Activated B cell treated with CpG ODN at 0.5 μM for 24 hours (primary cell): ENCODE measurements at regions not wholly inside any gene's neighbourhood (a gene's known extent, or its start where the extent isn't known, plus 50 kb on each side); places are given as distances from the start of the nearest gene placed in this dataset.
"Not testable (repeated sequence)": the region's sequence is repeated elsewhere in the genome, so short reads cannot be mapped to it uniquely, and the experiment has no call there.

ENCODE experiments used
- ATAC-seq: fragments of 200-7000 bp; cut with Tn5 transposase; one replicate; pipeline ENCODE4 v1.10.0; 2021; ENCODE audit warnings: low read depth, mild to moderate bottlenecking, moderate library complexity
- CTCF ChIA-PET: fragments of 350-600 bp; sonication (Branson Sonifier 250); formaldehyde crosslinking; loops from one replicate; lab custom pipeline; 2021; ENCODE audit warnings: antibody characterized with exemption; lab: Charles Lee
- POLR2A ChIA-PET: fragments of 350-600 bp; sonication (Branson Sonifier 250); formaldehyde crosslinking; loops from one replicate; lab custom pipeline; 2021; ENCODE audit warnings: antibody characterized with exemption; lab: Charles Lee
- DNase-seq: peaks from one replicate; pipeline ENCODE4 v3.0.0; 2022
- H3K27ac Mint-ChIP-seq: one replicate; pipeline ENCODE4 v1.8.0; 2020; ENCODE audit warnings: mixed read lengths
- H3K27me3 Mint-ChIP-seq: one replicate; pipeline ENCODE4 v1.8.0; 2021; ENCODE audit warnings: mixed read lengths
- H3K36me3 Mint-ChIP-seq: one replicate; pipeline ENCODE4 v1.8.0; 2021; ENCODE audit warnings: low read depth, mixed read lengths
- H3K4me1 Mint-ChIP-seq: one replicate; pipeline ENCODE4 v1.8.0; 2021; ENCODE audit warnings: mixed read lengths
- H3K4me3 Mint-ChIP-seq: one replicate; pipeline ENCODE4 v1.8.0; 2020; ENCODE audit warnings: mild to moderate bottlenecking, mixed read lengths
- H3K9me3 Mint-ChIP-seq: one replicate; pipeline ENCODE4 v1.8.0; 2020; ENCODE audit warnings: mixed read lengths
- intact Hi-C: fragments of 100-400 bp; cut with micrococcal nuclease; formaldehyde crosslinking; loops from one replicate; pipeline ENCODE4 v1.15.1; 2024
- TF ChIP-seq, protein P1 (sequence below): fragments of 200-600 bp; IDR thresholded peaks from one replicate; pipeline ENCODE4 v1.8.0; 2022; ENCODE audit warnings: antibody characterized with exemption, mild to moderate bottlenecking

- H3K9me3 Mint-ChIP-seq, CTCF ChIA-PET: not testable (repeated sequence)
These were observed 104.0 kb downstream of the CCDC74A start for GRCh38 chr2:131631648-131632047.

DNA sequence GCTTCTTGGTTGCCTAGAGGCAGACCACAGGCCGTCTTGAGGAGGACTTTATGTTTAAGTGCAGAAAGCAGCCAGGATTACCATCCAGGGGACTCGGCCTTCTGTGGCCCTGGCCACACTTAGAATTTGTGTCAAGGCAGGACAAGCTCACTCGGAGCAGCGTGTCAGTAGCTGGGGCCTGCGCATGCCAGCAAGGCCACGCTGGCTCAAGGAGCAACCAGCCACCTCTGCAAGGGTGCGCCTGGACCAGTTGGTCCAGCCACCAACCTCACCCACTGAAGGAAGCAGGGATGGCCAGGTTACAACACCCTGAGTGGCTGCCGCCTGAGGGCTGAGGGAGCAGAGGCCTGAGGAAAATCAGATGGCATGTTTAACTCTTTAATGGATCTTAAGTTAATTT, 105.7 kb downstream of the CCDC74A start:
- ATAC-seq, H3K36me3 Mint-ChIP-seq, H3K27me3 Mint-ChIP-seq, H3K27ac Mint-ChIP-seq, H3K4me1 Mint-ChIP-seq, POLR2A ChIA-PET, DNase-seq, CTCF ChIA-PET, H3K4me3 Mint-ChIP-seq, H3K9me3 Mint-ChIP-seq, intact Hi-C loops: not testable (repeated sequence)

More at GRCh38 chr2:131631648-131632047, 104.0 kb downstream of the CCDC74A start:
- intact Hi-C loops, DNase-seq, H3K4me1 Mint-ChIP-seq, ATAC-seq, H3K4me3 Mint-ChIP-seq, POLR2A ChIA-PET, H3K27me3 Mint-ChIP-seq, H3K27ac Mint-ChIP-seq, H3K36me3 Mint-ChIP-seq: not testable (repeated sequence)

- ATAC-seq, H3K9me3 Mint-ChIP-seq, CTCF ChIA-PET, POLR2A ChIA-PET, H3K27ac Mint-ChIP-seq, H3K4me1 Mint-ChIP-seq, H3K27me3 Mint-ChIP-seq, intact Hi-C loops, H3K4me3 Mint-ChIP-seq, H3K36me3 Mint-ChIP-seq, DNase-seq: not testable (repeated sequence)
These were observed 106.4 kb downstream of the CCDC74A start for GRCh38 chr2:131633827-131634695.

GRCh38 chr2:131635611-131636010, 107.9 kb downstream of the CCDC74A start:
- Mint-ChIP-seq H3K36me3 (no peaks in the 10 kb centered on the region), H3K27ac (no peak overlapping the region), H3K9me3 (no peaks in the 10 kb centered on the region), H3K27me3 (peaks cover 2% of the 10 kb centered on the region), H3K4me1 (no peaks in the 10 kb centered on the region), H3K4me3 (no peak overlapping the region)
- CTCF ChIA-PET = no interaction called here
- DNase-seq (no peak), ATAC-seq (no peak)
- POLR2A ChIA-PET = no interaction called here
- intact Hi-C loops = no loop called here
- TF ChIP-seq, protein P1, sequence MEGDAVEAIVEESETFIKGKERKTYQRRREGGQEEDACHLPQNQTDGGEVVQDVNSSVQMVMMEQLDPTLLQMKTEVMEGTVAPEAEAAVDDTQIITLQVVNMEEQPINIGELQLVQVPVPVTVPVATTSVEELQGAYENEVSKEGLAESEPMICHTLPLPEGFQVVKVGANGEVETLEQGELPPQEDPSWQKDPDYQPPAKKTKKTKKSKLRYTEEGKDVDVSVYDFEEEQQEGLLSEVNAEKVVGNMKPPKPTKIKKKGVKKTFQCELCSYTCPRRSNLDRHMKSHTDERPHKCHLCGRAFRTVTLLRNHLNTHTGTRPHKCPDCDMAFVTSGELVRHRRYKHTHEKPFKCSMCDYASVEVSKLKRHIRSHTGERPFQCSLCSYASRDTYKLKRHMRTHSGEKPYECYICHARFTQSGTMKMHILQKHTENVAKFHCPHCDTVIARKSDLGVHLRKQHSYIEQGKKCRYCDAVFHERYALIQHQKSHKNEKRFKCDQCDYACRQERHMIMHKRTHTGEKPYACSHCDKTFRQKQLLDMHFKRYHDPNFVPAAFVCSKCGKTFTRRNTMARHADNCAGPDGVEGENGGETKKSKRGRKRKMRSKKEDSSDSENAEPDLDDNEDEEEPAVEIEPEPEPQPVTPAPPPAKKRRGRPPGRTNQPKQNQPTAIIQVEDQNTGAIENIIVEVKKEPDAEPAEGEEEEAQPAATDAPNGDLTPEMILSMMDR = no peak

GRCh38 chr2:131636704-131637308, 109.1 kb downstream of the CCDC74A start:
- ATAC-seq, CTCF ChIA-PET, H3K9me3 Mint-ChIP-seq, H3K4me1 Mint-ChIP-seq, DNase-seq, H3K27ac Mint-ChIP-seq, H3K4me3 Mint-ChIP-seq, POLR2A ChIA-PET, H3K27me3 Mint-ChIP-seq, H3K36me3 Mint-ChIP-seq, intact Hi-C loops: not testable (repeated sequence)

- intact Hi-C loops, POLR2A ChIA-PET, H3K36me3 Mint-ChIP-seq, H3K27ac Mint-ChIP-seq, H3K9me3 Mint-ChIP-seq, H3K4me3 Mint-ChIP-seq, H3K4me1 Mint-ChIP-seq, ATAC-seq, DNase-seq, CTCF ChIA-PET, H3K27me3 Mint-ChIP-seq: not testable (repeated sequence)
These were observed 111.4 kb downstream of the CCDC74A start for GRCh38 chr2:131639001-131639620.

- intact Hi-C loops = no loop called here
- H3K27me3 Mint-ChIP-seq = peaks cover 19% of the 10 kb centered on the region
- H3K4me3 Mint-ChIP-seq = no peak overlapping the region
- no peaks in the 10 kb centered on the region for H3K9me3 Mint-ChIP-seq
- H3K27ac Mint-ChIP-seq = no peak overlapping the region
- CTCF ChIA-PET = no interaction called here
- DNase-seq (no peak), ATAC-seq (no peak)
- TF ChIP-seq, protein P1 = no peak
- H3K4me1 Mint-ChIP-seq = no peaks in the 10 kb centered on the region
- POLR2A ChIA-PET = no interaction called here
- no peaks in the 10 kb centered on the region for H3K36me3 Mint-ChIP-seq
These were observed 113.9 kb downstream of the CCDC74A start for GRCh38 chr2:131641414-131642206.

DNA sequence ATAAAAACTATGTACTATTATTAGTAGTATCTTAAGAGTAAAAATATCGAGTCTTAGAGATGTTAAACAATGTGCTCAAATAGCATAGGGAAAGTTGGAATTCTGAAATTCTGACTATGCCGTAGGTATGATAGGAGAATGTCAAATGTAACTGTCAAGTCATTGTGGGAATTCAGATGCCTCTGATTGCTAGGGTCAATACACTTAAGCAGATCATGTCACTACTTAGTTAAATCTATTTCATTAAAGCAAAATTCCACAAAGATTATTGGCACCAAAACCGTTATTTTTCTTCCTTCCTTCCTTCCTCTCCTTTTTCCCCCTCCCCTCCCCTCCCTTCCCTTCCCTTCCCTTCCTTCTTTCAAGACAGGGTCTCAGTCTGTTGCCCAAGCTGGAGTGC, 115.5 kb downstream of the CCDC74A start:
- H3K27ac Mint-ChIP-seq, H3K4me3 Mint-ChIP-seq, POLR2A ChIA-PET: not testable (repeated sequence)

More for the DNA sequence above, 115.5 kb downstream of the CCDC74A start:
- H3K4me1 Mint-ChIP-seq, H3K9me3 Mint-ChIP-seq, CTCF ChIA-PET, intact Hi-C loops, H3K36me3 Mint-ChIP-seq, DNase-seq, ATAC-seq: not testable (repeated sequence)
- H3K27me3 Mint-ChIP-seq = peaks cover 25% of the 10 kb centered on the region
